ENCODE measurements at regions not wholly inside any gene's neighbourhood (a gene's known extent, or its start where the extent isn't known, plus 50 kb on each side); places are given as distances from the start of the nearest gene placed in this dataset.

GRCh38 chr13:62287764-62288163 is 872.1 kb upstream of the PCDH20 start:
- TF ChIP-seq EZH2phosphoT487 (IDR thresholded peaks at IDR 0.05; ENCODE audit: borderline replicate concordance, low read length): no peak
- no peak for TF ChIP-seq CTCF (IDR thresholded peaks at IDR 0.05; ENCODE audit: low read depth, low read length, poor library complexity, severe bottlenecking)
- H3K9me2 ChIP-seq (replicated peaks; ENCODE audit: control insufficient read depth, low read length): no peaks in the 10 kb centered on the region
- no peaks in the 10 kb centered on the region for H3K4me1 ChIP-seq (ENCODE audit: control insufficient read depth, low read length)
- no peak overlapping the region for H3K27ac ChIP-seq (ENCODE audit: low read depth, low read length)
- peaks cover 10% of the 10 kb centered on the region; the same call in 1 of the 2 replicates for H3K9me3 ChIP-seq (ENCODE audit: control insufficient read depth, insufficient read depth, low read length)
- no peak overlapping the region for H3K4me3 ChIP-seq (ENCODE audit: low read length)
- H3K36me3 ChIP-seq (ENCODE audit: control insufficient read depth, low read length): no peaks in the 10 kb centered on the region
- no peaks in the 10 kb centered on the region for H3K27me3 ChIP-seq (ENCODE audit: control insufficient read depth, low read length)
- H3K4me2 ChIP-seq (ENCODE audit: low read length): no peak overlapping the region
- no peaks in the 10 kb centered on the region for H4K20me1 ChIP-seq (ENCODE audit: control insufficient read depth, insufficient read depth, low read depth, low read length)
- no peaks in the 10 kb centered on the region for H3K79me2 ChIP-seq (ENCODE audit: control insufficient read depth, low read length)
- no peaks in the 10 kb centered on the region for H3F3A ChIP-seq (ENCODE audit: control insufficient read depth, insufficient read depth)

- H3K4me2 ChIP-seq (ENCODE audit: low read length): no peak overlapping the region
- no peak overlapping the region for H3K27ac ChIP-seq (ENCODE audit: low read depth, low read length)
- no peak for TF ChIP-seq CTCF (IDR thresholded peaks at IDR 0.05; ENCODE audit: low read depth, low read length, poor library complexity, severe bottlenecking)
- TF ChIP-seq EZH2phosphoT487 (IDR thresholded peaks at IDR 0.05; ENCODE audit: borderline replicate concordance, low read length): no peak
- peaks cover 9% of the 10 kb centered on the region; the same call in 1 of the 2 replicates for H3K9me3 ChIP-seq (ENCODE audit: control insufficient read depth, insufficient read depth, low read length)
- H3K27me3 ChIP-seq (ENCODE audit: control insufficient read depth, low read length): no peaks in the 10 kb centered on the region
- no peaks in the 10 kb centered on the region for H3K36me3 ChIP-seq (ENCODE audit: control insufficient read depth, low read length)
- H3K9me2 ChIP-seq (replicated peaks; ENCODE audit: control insufficient read depth, low read length): no peaks in the 10 kb centered on the region
- no peaks in the 10 kb centered on the region for H3K79me2 ChIP-seq (ENCODE audit: control insufficient read depth, low read length)
- peaks cover 8% of the 10 kb centered on the region for H3K4me1 ChIP-seq (ENCODE audit: control insufficient read depth, low read length)
- no peaks in the 10 kb centered on the region for H4K20me1 ChIP-seq (ENCODE audit: control insufficient read depth, insufficient read depth, low read depth, low read length)
- no peak overlapping the region for H3K4me3 ChIP-seq (ENCODE audit: low read length)
- no peaks in the 10 kb centered on the region for H3F3A ChIP-seq (ENCODE audit: control insufficient read depth, insufficient read depth)
These were observed 864.9 kb upstream of the PCDH20 start for GRCh38 chr13:62280590-62280989.

- H3K36me3 ChIP-seq (ENCODE audit: control insufficient read depth, low read length): no peaks in the 10 kb centered on the region
- H3K27me3 ChIP-seq (ENCODE audit: control insufficient read depth, low read length): no peaks in the 10 kb centered on the region
- no peak overlapping the region for H3K27ac ChIP-seq (ENCODE audit: low read depth, low read length)
- H3F3A ChIP-seq (ENCODE audit: control insufficient read depth, insufficient read depth): no peaks in the 10 kb centered on the region
- peaks cover 12% of the 10 kb centered on the region; the same call in 1 of the 2 replicates for H3K9me3 ChIP-seq (ENCODE audit: control insufficient read depth, insufficient read depth, low read length)
- H3K4me1 ChIP-seq (ENCODE audit: control insufficient read depth, low read length): peaks cover 8% of the 10 kb centered on the region
- no peak overlapping the region for H3K4me3 ChIP-seq (ENCODE audit: low read length)
- H3K4me2 ChIP-seq (ENCODE audit: low read length): no peak overlapping the region
- no peaks in the 10 kb centered on the region for H4K20me1 ChIP-seq (ENCODE audit: control insufficient read depth, insufficient read depth, low read depth, low read length)
- TF ChIP-seq CTCF (IDR thresholded peaks at IDR 0.05; ENCODE audit: low read depth, low read length, poor library complexity, severe bottlenecking) (no peak), EZH2phosphoT487 (IDR thresholded peaks at IDR 0.05; ENCODE audit: borderline replicate concordance, low read length) (no peak)
- H3K79me2 ChIP-seq (ENCODE audit: control insufficient read depth, low read length): no peaks in the 10 kb centered on the region
- H3K9me2 ChIP-seq (replicated peaks; ENCODE audit: control insufficient read depth, low read length): no peaks in the 10 kb centered on the region
These were observed 862.6 kb upstream of the PCDH20 start for GRCh38 chr13:62278271-62278670.
